GF-D8 (cell line): ENCODE measurements at regions not wholly inside any gene's neighbourhood (a gene's known extent, or its start where the extent isn't known, plus 50 kb on each side); places are given as distances from the start of the nearest gene placed in this dataset.

Experiments used
- DNase-seq: peaks from one replicate; lab custom pipeline; 2025; lab: John Stamatoyannopoulos, UW

- DNase-seq = no peak
These were observed 285.4 kb upstream of the ROPN1 start for GRCh38 chr3:124277144-124277890.

DNA sequence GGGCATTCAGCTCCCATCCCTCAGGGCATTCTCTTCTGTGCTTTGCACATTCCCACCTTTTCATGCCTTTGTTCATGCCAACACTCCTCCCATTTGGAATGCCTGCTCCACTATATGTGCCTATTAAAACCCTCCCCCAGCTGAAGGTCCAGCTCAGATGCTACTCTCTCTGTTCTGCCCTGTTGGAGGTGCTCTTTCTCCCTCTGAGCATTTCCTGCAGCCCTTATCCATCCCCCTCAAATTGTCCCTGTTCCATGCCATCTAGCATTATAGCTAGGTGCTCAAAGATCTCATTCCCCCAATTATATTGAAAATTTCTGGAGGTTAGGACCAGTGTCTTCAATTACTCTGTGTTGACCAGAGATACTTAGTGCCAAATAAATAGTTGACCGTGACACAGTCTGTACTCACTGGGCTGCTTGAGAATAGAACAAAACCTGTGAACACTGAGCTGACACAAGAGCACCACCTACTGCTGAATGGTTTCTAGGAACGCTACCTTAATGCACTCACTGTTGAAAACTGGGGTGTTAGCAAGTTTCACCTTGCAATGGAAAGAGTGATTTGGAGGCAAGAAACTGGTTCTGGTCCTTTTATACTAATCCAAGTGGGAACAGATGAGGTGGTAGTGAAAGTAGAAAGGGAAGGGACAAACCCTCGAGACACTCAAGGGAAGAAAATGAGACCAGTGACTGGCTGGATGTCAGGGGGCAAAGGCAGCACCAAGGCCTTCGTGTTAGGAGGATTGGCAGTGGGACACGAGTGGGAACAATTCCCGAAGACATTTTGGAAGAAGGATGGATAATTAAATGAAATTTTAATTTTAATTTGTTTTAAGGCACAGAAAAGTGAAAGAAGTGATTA is 289.8 kb upstream of the ROPN1 start:
- no peak for DNase-seq

GRCh38 chr3:124282751-124283651 is 291.1 kb upstream of the ROPN1 start:
- no peak for DNase-seq

GRCh38 chr3:124283652-124284023 is 291.7 kb upstream of the ROPN1 start:
- DNase-seq = no peak

DNA sequence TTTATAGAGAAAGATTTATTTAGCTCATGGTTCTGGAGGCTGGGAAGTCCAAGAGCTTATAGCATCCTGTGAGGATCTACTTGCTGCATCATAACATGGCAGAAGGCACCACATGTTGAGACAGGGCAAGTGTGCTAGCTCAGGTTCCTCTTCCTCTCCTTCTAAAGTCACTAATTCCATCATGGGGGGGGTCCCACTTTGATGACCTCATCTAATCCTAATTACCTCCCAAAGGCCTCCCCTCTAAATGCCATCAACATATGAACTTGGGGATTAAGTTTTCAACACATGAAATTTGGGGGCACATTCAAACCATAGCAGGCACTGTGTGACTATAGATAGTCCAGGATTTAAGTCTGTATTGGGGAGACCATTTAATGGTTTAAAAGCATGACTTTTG is 297.1 kb upstream of the ROPN1 start:
- no peak for DNase-seq

- DNase-seq = no peak
These were observed 299.1 kb upstream of the ROPN1 start for GRCh38 chr3:124291008-124291407.

DNA sequence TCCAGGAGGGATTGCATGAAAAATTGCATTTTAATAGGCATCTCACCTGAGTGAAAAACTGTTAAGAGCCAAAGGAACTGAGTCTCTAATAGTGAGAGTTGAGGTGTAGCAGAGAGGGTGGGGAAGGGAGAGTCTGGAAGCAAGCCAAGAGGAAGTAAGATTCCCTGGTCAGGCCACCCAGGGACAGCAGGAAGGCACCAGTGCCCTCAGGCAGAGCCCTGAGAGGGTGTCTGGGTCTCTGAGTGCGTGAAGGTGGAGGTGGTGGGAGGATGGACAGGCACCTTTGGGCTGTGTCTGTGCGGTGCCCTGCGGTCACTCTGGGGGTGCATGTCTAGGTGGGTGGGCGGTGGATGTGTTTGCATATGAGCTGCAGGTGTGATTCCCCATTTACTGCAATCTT is 300.4 kb upstream of the ROPN1 start:
- no peak for DNase-seq

DNA sequence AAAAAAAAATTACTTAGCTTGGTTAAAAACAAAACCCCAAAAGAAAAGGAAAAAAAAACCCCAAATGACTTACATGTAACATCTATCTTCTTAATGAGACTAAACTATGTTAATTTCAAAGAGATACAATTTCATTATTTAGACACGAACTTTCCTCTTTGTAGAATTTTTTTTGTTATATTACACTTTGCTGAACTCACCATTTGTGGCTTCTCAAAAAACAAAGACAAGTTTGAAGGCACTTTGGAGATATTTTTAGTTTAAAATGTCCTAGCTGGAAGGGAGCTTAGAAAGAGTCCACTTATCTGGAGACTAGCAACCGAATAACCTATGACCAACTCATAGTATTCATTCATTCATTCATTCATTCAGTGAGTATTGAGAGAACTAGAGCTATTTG is 301.7 kb upstream of the ROPN1 start:
- no peak for DNase-seq

DNA sequence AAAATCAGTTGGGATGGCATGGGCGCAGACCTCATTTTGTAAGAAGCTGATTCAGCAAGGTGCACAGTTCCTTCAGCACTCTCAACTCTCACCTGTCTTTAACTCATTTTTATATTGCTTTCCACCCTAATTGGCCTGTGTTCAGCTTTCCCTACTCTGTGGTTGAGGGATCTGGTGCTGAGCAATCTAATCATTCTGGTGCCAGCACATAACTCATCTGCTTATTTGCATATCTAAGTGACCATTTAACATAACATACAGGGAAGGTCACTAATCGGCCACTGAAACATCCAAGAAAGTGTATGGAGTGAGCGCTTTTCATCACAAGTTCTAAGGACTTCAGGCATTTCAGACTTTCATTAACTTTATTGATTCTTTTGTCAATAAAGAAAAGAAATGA is 303.4 kb upstream of the ROPN1 start:
- DNase-seq = no peak

- no peak for DNase-seq
These were observed 304.5 kb upstream of the ROPN1 start for GRCh38 chr3:124296406-124296805.

GRCh38 chr3:124297062-124297980 is 305.4 kb upstream of the ROPN1 start:
- DNase-seq = no peak

DNA sequence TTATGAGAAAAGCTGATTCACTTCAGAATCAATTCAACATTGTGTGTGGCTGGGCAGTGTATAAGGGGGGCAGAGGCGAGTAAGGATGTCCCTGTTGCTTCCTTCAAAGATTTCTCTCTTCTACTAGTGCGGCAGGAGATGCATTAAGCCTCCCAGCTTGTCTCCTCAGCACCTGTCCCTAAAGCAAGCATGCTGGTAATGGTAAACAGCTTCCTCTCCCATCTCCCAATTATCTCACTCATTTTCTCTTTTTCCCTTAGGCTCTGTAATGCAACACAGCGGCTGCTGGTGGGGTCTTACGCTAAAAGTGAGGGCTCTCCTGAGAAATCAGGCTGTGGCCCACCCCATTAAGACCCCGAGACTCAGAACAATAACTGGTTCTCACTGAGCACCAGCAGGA is 306.4 kb upstream of the ROPN1 start:
- DNase-seq = no peak

DNA sequence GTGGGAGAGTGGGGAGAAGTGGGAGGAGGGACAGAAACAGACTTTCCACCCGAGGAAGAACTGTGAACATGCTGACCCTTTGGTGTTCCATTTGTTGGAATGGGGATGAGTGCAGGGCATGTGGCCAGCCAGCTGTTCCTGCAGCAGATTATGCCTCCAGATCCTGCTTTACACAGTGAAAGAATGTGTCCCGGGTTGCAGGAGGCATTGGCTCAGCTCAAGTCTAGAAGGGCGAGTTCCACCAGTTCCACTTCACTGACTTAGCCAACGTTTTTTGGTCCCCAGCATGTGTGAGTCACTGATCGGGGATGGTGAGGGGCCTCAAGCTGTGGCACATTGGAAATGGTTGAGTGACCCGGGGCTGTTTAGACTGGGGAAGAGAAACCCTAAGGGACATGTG is 307.0 kb upstream of the ROPN1 start:
- DNase-seq = no peak

GRCh38 chr3:124299831-124300230 is 307.9 kb upstream of the ROPN1 start:
- no peak for DNase-seq

GRCh38 chr3:124300416-124300815 is 308.5 kb upstream of the ROPN1 start:
- DNase-seq = no peak

DNA sequence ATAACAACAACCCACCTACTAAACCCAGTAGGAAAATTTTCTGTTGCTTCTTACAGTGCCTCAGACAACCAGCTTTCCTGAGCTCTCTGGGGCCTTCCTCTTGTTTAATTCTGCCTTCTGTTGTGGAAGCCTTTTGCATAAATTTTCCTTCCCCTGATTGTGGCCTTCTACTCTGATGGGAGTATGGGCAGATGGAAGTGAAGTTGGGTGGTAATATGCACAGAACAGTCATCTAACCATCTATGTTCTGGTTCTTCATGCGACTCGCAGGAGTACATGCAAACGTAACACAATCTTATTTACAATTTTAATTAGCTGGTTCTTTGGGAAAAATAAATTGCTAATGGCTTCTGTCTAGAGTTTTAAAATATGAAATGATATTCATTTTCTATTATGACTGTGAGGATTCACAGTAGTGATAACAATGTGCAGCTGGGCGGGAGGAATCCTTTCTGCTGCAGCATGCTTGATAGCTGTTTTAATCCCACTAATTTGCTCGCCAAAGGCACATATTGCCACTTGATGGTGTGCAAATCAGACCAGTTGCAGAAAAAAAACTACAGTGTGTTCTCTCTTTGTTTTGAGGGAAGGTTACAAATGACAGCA is 311.5 kb upstream of the ROPN1 start:
- DNase-seq = no peak

DNA sequence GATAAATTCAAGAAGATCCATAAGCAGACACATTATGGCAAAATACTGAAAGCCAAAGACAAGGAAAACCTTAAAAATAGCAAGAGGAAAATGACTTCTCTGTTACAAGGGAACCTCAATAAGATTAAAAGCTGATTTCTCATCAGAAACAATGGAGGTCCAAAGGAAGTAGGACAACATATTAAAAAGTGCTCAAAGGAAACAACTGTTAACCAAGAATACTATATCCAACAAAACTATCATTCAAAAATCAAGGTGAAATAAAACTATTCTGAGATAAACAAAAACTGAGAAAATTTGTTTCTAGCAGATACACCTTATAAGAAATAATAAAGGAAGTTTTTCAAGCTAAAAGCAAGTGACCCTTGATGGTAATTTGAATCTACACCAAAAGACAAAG is 314.7 kb upstream of the ROPN1 start:
- no peak for DNase-seq

GRCh38 chr3:124313621-124314020 is 321.7 kb upstream of the ROPN1 start:
- DNase-seq = no peak

DNA sequence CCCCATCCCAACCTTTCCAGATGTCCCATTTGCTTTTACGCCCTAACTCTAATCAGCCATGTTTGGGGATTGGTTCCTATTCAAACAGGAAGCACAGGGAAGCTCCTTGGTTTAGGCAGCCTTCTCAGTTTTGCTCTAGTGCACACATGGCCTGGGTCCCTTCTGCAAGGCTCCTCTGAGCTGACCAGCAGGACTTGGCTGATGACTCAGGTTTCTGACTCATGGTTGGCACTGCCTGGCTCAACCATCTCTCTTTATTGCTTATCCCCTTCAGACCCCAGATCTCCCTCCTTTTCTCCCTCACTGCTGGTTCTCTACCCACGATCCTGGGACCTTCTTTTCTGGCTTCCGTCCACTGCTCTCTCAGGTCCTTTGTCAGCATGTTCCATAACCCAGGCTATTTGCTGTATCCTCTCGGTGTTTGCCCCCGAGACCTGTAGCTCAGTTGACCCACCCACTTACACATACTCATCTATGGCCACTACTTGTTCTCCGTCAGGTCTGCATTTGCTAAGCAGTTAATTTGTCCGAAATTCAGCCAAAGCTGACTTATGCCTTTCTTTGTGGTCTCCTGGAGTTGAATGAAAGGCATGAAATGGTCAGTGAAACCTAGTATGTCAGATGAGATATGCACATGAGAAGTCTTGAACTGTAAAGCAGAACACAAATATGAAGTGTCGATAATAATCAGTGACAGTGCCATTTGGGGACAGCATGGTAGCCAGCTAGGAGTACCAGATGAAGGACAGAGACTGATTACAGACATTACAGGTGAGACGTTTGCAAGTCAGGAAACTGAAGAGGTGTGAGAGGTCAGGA is 323.5 kb upstream of the ROPN1 start:
- DNase-seq = no peak

- peak; percentile 24 for DNase-seq
These were observed 324.0 kb upstream of the ROPN1 start for GRCh38 chr3:124316034-124316287.
